CD4-positive, alpha-beta T cell treated with Interleukin-12 subunit alpha and Interleukin-12 subunit beta, for 1 hour (primary cell): ENCODE measurements at regions not wholly inside any gene's neighbourhood (a gene's known extent, or its start where the extent isn't known, plus 50 kb on each side); places are given as distances from the start of the nearest gene placed in this dataset.

ENCODE experiments used
- DNase-seq: peaks from one replicate; pipeline ENCODE4 v3.0.0-alpha.2; 2020

- no peak for DNase-seq
These were observed 95.7 kb downstream of the CMPK2 start for GRCh38 chr2:6770006-6770405.

GRCh38 chr2:6771634-6772611 lies 93.8 kb downstream of the CMPK2 start:
- no peak for DNase-seq

- DNase-seq = peak; percentile 56
These were observed 92.6 kb downstream of the CMPK2 start for GRCh38 chr2:6773007-6773693.

- DNase-seq = no peak
These were observed 92.0 kb downstream of the CMPK2 start for GRCh38 chr2:6773694-6774044.

- no peak for DNase-seq
These were observed 89.6 kb downstream of the CMPK2 start for GRCh38 chr2:6776125-6776524.

GRCh38 chr2:6777626-6778025 lies 88.1 kb downstream of the CMPK2 start:
- no peak for DNase-seq

GRCh38 chr2:6780765-6781274 lies 84.9 kb downstream of the CMPK2 start:
- DNase-seq = peak; percentile 1

GRCh38 chr2:6782517-6783237 lies 83.0 kb downstream of the CMPK2 start:
- DNase-seq = no peak

- DNase-seq = no peak
These were observed 82.5 kb downstream of the CMPK2 start for GRCh38 chr2:6783238-6783614.

GRCh38 chr2:6784291-6784690 lies 81.4 kb downstream of the CMPK2 start:
- no peak for DNase-seq

- no peak for DNase-seq
These were observed 80.2 kb downstream of the CMPK2 start for GRCh38 chr2:6785493-6785892.

- DNase-seq = no peak
These were observed 78.3 kb downstream of the CMPK2 start for GRCh38 chr2:6787376-6787775.

- DNase-seq = no peak
These were observed 77.1 kb downstream of the CMPK2 start for GRCh38 chr2:6788614-6789013.

- DNase-seq = no peak
These were observed 76.1 kb downstream of the CMPK2 start for GRCh38 chr2:6789559-6790138.

GRCh38 chr2:6791682-6792081 lies 74.0 kb downstream of the CMPK2 start:
- no peak for DNase-seq

- no peak for DNase-seq
These were observed 72.8 kb downstream of the CMPK2 start for GRCh38 chr2:6792883-6793282.

- no peak for DNase-seq
These were observed 72.3 kb downstream of the CMPK2 start for GRCh38 chr2:6793371-6793770.

- DNase-seq = no peak
These were observed 71.8 kb downstream of the CMPK2 start for GRCh38 chr2:6793913-6794312.

GRCh38 chr2:6794448-6794847 lies 71.3 kb downstream of the CMPK2 start:
- no peak for DNase-seq
